DMS153 (cell line): ENCODE measurements at regions not wholly inside any gene's neighbourhood (a gene's known extent, or its start where the extent isn't known, plus 50 kb on each side); places are given as distances from the start of the nearest gene placed in this dataset.
"Not testable (repeated sequence)": the region's sequence is repeated elsewhere in the genome, so short reads cannot be mapped to it uniquely, and the experiment has no call there.

Source experiments
- DNase-seq: peaks from one replicate; lab custom pipeline; 2025; lab: John Stamatoyannopoulos, UW

GRCh38 chr15:53843869-53844569, 84.6 kb upstream of the WDR72 start:
- DNase-seq, result no peak

- no peak for DNase-seq
Observed at GRCh38 chr15:53843166-53843565, 83.7 kb upstream of the WDR72 start.

GRCh38 chr15:53841651-53842050, 82.2 kb upstream of the WDR72 start:
- DNase-seq, result no peak

- no peak for DNase-seq
Observed at GRCh38 chr15:53840681-53841080, 81.2 kb upstream of the WDR72 start.

GRCh38 chr15:53837263-53837662, 77.8 kb upstream of the WDR72 start:
- DNase-seq, result peak; percentile 84

GRCh38 chr15:53836618-53837017, 77.2 kb upstream of the WDR72 start:
- DNase-seq, result no peak

- no peak for DNase-seq
Observed at GRCh38 chr15:53835309-53835708, 75.8 kb upstream of the WDR72 start.

GRCh38 chr15:53834214-53834613, 74.8 kb upstream of the WDR72 start:
- DNase-seq, result no peak

- DNase-seq, result no peak
Observed at GRCh38 chr15:53833134-53833624, 73.7 kb upstream of the WDR72 start.

- DNase-seq, result no peak
Observed at GRCh38 chr15:53831907-53832770, 72.7 kb upstream of the WDR72 start.

GRCh38 chr15:53830707-53831386, 71.4 kb upstream of the WDR72 start:
- no peak for DNase-seq

GRCh38 chr15:53829923-53830459, 70.5 kb upstream of the WDR72 start:
- DNase-seq, result no peak

- DNase-seq, result no peak
Observed at GRCh38 chr15:53829471-53829870, 70.0 kb upstream of the WDR72 start.

- DNase-seq, result no peak
Observed at GRCh38 chr15:53827355-53827754, 67.9 kb upstream of the WDR72 start.

- DNase-seq, result peak; percentile 8
Observed at GRCh38 chr15:53811530-53811929, 52.1 kb upstream of the WDR72 start.

- DNase-seq, result not testable (repeated sequence)
Observed at GRCh38 chr15:53810306-53810705, 50.8 kb upstream of the WDR72 start.
